ENCODE measurements at regions not wholly inside any gene's neighbourhood (a gene's known extent, or its start where the extent isn't known, plus 50 kb on each side); places are given as distances from the start of the nearest gene placed in this dataset.
"Not testable (repeated sequence)": the region's sequence is repeated elsewhere in the genome, so short reads cannot be mapped to it uniquely, and the experiment has no call there.

GRCh38 chr12:58009405-58010195 is 68.2 kb downstream of the ATP23 start:
- no peak for DNase-seq

- DNase-seq: no peak
These were observed 70.3 kb downstream of the ATP23 start for GRCh38 chr12:58011676-58012075.

GRCh38 chr12:58022379-58023020 is 81.1 kb downstream of the ATP23 start:
- not testable (repeated sequence) for DNase-seq

GRCh38 chr12:58025431-58025830 is 84.1 kb downstream of the ATP23 start:
- DNase-seq: no peak

- no peak for DNase-seq
These were observed 85.1 kb downstream of the ATP23 start for GRCh38 chr12:58026426-58026825.

GRCh38 chr12:58026897-58027891 is 85.8 kb downstream of the ATP23 start:
- DNase-seq: no peak

- no peak for DNase-seq
These were observed 86.9 kb downstream of the ATP23 start for GRCh38 chr12:58028294-58028693.

- DNase-seq: no peak
These were observed 87.9 kb downstream of the ATP23 start for GRCh38 chr12:58029260-58029659.

- DNase-seq: peak in 3 of 4 experiments; percentile 16 to 46 (median 38)
These were observed 89.4 kb downstream of the ATP23 start for GRCh38 chr12:58030566-58031279.

GRCh38 chr12:58032156-58032555 is 90.8 kb downstream of the ATP23 start:
- DNase-seq: no peak

- no peak for DNase-seq
These were observed 92.5 kb downstream of the ATP23 start for GRCh38 chr12:58033831-58034230.

GRCh38 chr12:58034311-58034710 is 92.9 kb downstream of the ATP23 start:
- no peak for DNase-seq

- DNase-seq: no peak
These were observed 93.3 kb downstream of the ATP23 start for GRCh38 chr12:58034712-58035111.

- no peak for DNase-seq
These were observed 100.1 kb downstream of the ATP23 start for GRCh38 chr12:58041441-58041840.

GRCh38 chr12:58044966-58045365 is 103.6 kb downstream of the ATP23 start:
- no peak for DNase-seq

- peak; percentile 21 to 74 (median 57) for DNase-seq
These were observed 104.9 kb downstream of the ATP23 start for GRCh38 chr12:58046271-58046670.

GRCh38 chr12:58051378-58051777 is 110.0 kb downstream of the ATP23 start:
- DNase-seq: peak in 1 of 4 experiments; percentile 25

- DNase-seq: no peak
These were observed 123.3 kb downstream of the ATP23 start for GRCh38 chr12:58064666-58065065.

- DNase-seq: no peak
These were observed 124.9 kb downstream of the ATP23 start for GRCh38 chr12:58066296-58066695.

- DNase-seq: no peak
These were observed 126.4 kb downstream of the ATP23 start for GRCh38 chr12:58067610-58068387.

- DNase-seq: no peak
These were observed 127.3 kb downstream of the ATP23 start for GRCh38 chr12:58068706-58069105.
